HCT116 (cell line): ENCODE measurements at regions not wholly inside any gene's neighbourhood (a gene's known extent, or its start where the extent isn't known, plus 50 kb on each side); places are given as distances from the start of the nearest gene placed in this dataset.

Experiments
- ATAC-seq: fragments of 200-7000 bp; cut with Tn5 transposase; 2 replicates; pipeline ENCODE4 v1.9.1; 2020; ENCODE audit warnings: mild to moderate bottlenecking, moderate library complexity
- BruUV-seq: library from RNA; stranded (reverse); fragments of 400-500 nt; replicated peaks from 2 replicates; lab custom pipeline; 2021; lab: Mats Ljungman, UMichigan
- CTCF ChIA-PET: fragments of 300-600 bp; sonication (Branson Sonifier 250); formaldehyde crosslinking; loops from one replicate; lab custom pipeline; 2021; ENCODE audit warnings: antibody characterized with exemption; lab: Charles Lee
- POLR2A ChIA-PET: fragments of 300-600, 350-600 bp; sonication (Branson Sonifier 250); formaldehyde crosslinking; loops from one replicate; lab custom pipeline; 2021; ENCODE audit warnings: antibody characterized with exemption; lab: Charles Lee
- RAD21 ChIA-PET, 2 experiments: fragments of 300-600 bp; sonication (Branson Sonifier 250); formaldehyde crosslinking; loops; one replicate each; lab custom pipeline; 2023; ENCODE audit warnings: low total read pairs in 2 of 2; ENCODE audit not compliant: uncharacterized antibody in 2 of 2, unreplicated experiment in 2 of 2, low non-redundant PET in 1 of 2; lab: Charles Lee
- DNase-seq: peaks from one replicate; pipeline ENCODE4 v3.0.0-alpha.2; 2010; ENCODE audit warnings: low read depth, low spot score
- H2AFZ ChIP-seq: fragments of 200-600 bp; shearing (Covaris generic), sonication (generic); 2 replicates; pipeline ENCODE4 v1.6.1; 2017; ENCODE audit warnings: low read depth, mixed run types, mixed read lengths, antibody characterized with exemption, low read length; ENCODE audit not compliant: poor library complexity, severe bottlenecking
- H3K27ac ChIP-seq: 2 replicates; pipeline ENCODE4 v1.5.1; 2012; ENCODE audit warnings: low read depth, low read length
- H3K27me3 ChIP-seq: fragments of 200-600 bp; sonication (generic); 2 replicates; pipeline ENCODE4 v1.6.1; 2016; ENCODE audit warnings: mixed run types, low read length, mixed read lengths; ENCODE audit not compliant: insufficient read depth
- H3K36me3 ChIP-seq, 2 experiments: fragments of 200-500 bp in 1 of 2; fragments of 200-600 bp in 1 of 2; sonication (Bioruptor generic) in 1 of 2; sonication (generic) in 1 of 2; 2 replicates each; pipeline versions ENCODE4 v1.5.1 to v1.6.1; 2014 to 2016; ENCODE audit warnings: low read length in 2 of 2, inconsistent platforms in 1 of 2, mixed read lengths in 1 of 2, mixed run types in 1 of 2; ENCODE audit not compliant: insufficient read depth in 2 of 2, control insufficient read depth in 1 of 2
- H3K4me1 ChIP-seq, 2 experiments: fragments of 200-600 bp in 1 of 2; sonication (generic) in 1 of 2; 2 replicates each; pipeline versions ENCODE4 v1.5.1 to v1.6.1; 2012 to 2017; ENCODE audit warnings: low read length in 2 of 2, inconsistent platforms in 1 of 2, mild to moderate bottlenecking in 1 of 2, mixed read lengths in 1 of 2, mixed run types in 1 of 2, moderate library complexity in 1 of 2; ENCODE audit not compliant: insufficient read depth in 2 of 2, control insufficient read depth in 1 of 2
- H3K4me2 ChIP-seq: fragments of 200-600 bp; sonication (generic); 2 replicates; pipeline ENCODE4 v1.6.1; 2017; ENCODE audit warnings: mixed run types, low read length, mixed read lengths
- H3K4me3 ChIP-seq, 2 experiments: fragments of 200-600 bp in 1 of 2; sonication (generic) in 1 of 2; replicated peaks in 1 of 2; 2 replicates each; pipeline ENCODE4 v1.5.1; 2011 to 2016; ENCODE audit warnings: low read length in 2 of 2, control low read depth in 1 of 2, low read depth in 1 of 2, mild to moderate bottlenecking in 1 of 2, mixed read lengths in 1 of 2, mixed run types in 1 of 2
- H3K79me2 ChIP-seq: fragments of 200-600 bp; sonication (generic); 2 replicates; pipeline ENCODE4 v1.6.1; 2017; ENCODE audit warnings: mild to moderate bottlenecking, mixed run types, low read length, moderate library complexity, mixed read lengths; ENCODE audit not compliant: insufficient read depth
- H3K9ac ChIP-seq: fragments of 200-600 bp; sonication (generic); 2 replicates; pipeline ENCODE4 v1.6.1; 2016; ENCODE audit warnings: low read length, mixed read lengths
- H3K9me2 ChIP-seq: fragments of 200-600 bp; sonication (generic), shearing (Covaris generic); 2 replicates; pipeline ENCODE4 v1.6.1; 2017; ENCODE audit warnings: mixed run types, mild to moderate bottlenecking, moderate library complexity; ENCODE audit not compliant: insufficient read depth
- H3K9me3 ChIP-seq, 2 experiments: fragments of 200-500 bp in 1 of 2; fragments of 200-600 bp in 1 of 2; sonication (Bioruptor generic) in 1 of 2; sonication (generic) in 1 of 2; 2 replicates each; pipeline ENCODE4 v1.6.1; 2014 to 2017; ENCODE audit warnings: low read length in 2 of 2, mixed read lengths in 2 of 2, inconsistent platforms in 1 of 2, low read depth in 1 of 2, mild to moderate bottlenecking in 1 of 2, mixed run types in 1 of 2, moderate library complexity in 1 of 2; ENCODE audit not compliant: control insufficient read depth in 1 of 2, insufficient read depth in 1 of 2
- H4K20me1 ChIP-seq: fragments of 200-600 bp; sonication (generic), shearing (Covaris generic); 2 replicates; pipeline ENCODE4 v1.6.1; 2017; ENCODE audit warnings: mixed run types, mild to moderate bottlenecking, moderate library complexity; ENCODE audit not compliant: insufficient read depth
- CBX3 ChIP-seq: IDR thresholded peaks from 2 replicates; pipeline ENCODE4 v1.6.1; 2012; ENCODE audit warnings: low read depth
- CEBPB ChIP-seq: IDR thresholded peaks from 2 replicates; pipeline ENCODE4 v1.6.1; 2012; ENCODE audit warnings: low read depth
- ELF1 ChIP-seq: IDR thresholded peaks from 2 replicates; pipeline ENCODE4 v1.6.1; 2012; ENCODE audit warnings: low read depth, borderline replicate concordance
- EZH2phosphoT487 ChIP-seq: fragments of 200-600 bp; IDR thresholded peaks from 2 replicates; pipeline ENCODE4 v1.6.1; 2018; ENCODE audit warnings: antibody characterized with exemption, borderline replicate concordance
- FOSL1 ChIP-seq: IDR thresholded peaks from 2 replicates; pipeline ENCODE4 v1.6.1; 2012; ENCODE audit warnings: low read depth
- JUND ChIP-seq: IDR thresholded peaks from 2 replicates; pipeline ENCODE4 v1.6.1; 2012
- MAX ChIP-seq: IDR thresholded peaks from 2 replicates; pipeline ENCODE4 v1.6.1; 2012
- POLR2AphosphoS5 ChIP-seq: IDR thresholded peaks from 2 replicates; pipeline ENCODE4 v1.6.1; 2011; ENCODE audit warnings: mild to moderate bottlenecking, low read depth, low read length, moderate library complexity
- RAD21 ChIP-seq: IDR thresholded peaks from 2 replicates; pipeline ENCODE4 v1.6.1; 2012; ENCODE audit warnings: low read depth, mild to moderate bottlenecking
- REST ChIP-seq: IDR thresholded peaks from 2 replicates; pipeline ENCODE4 v1.6.1; 2012; ENCODE audit warnings: low read depth
- SIN3A ChIP-seq: IDR thresholded peaks from 2 replicates; pipeline ENCODE4 v1.6.1; 2012; ENCODE audit warnings: low read depth
- YY1 ChIP-seq: IDR thresholded peaks from 2 replicates; pipeline ENCODE4 v1.6.1; 2011; ENCODE audit warnings: low read length, low read depth, moderate library complexity, mild to moderate bottlenecking; ENCODE audit not compliant: insufficient replicate concordance; ENCODE audit errors: extremely low read depth
- ZBTB33 ChIP-seq: IDR thresholded peaks from 2 replicates; pipeline ENCODE4 v1.6.1; 2011; ENCODE audit warnings: mild to moderate bottlenecking, low read length, moderate library complexity; ENCODE audit not compliant: insufficient replicate concordance; ENCODE audit errors: extremely low read depth
- ZFX ChIP-seq: fragments of 450-650 bp; IDR thresholded peaks from 2 replicates; pipeline ENCODE4 v1.6.1; 2017
- ZNF274 ChIP-seq: fragments of 200-500 bp; sonication (Bioruptor generic); IDR thresholded peaks from 2 replicates; pipeline ENCODE4 v1.6.1; 2014; ENCODE audit warnings: mild to moderate bottlenecking, low read depth, low read length, inconsistent platforms
- intact Hi-C: fragments of 100-400 bp; cut with micrococcal nuclease; formaldehyde crosslinking; loops from 2 replicates; pipeline ENCODE4 v1.10.0; 2022

- no peak overlapping the region for H3K4me3 ChIP-seq
- POLR2A ChIA-PET, result no interaction called here
- CTCF ChIA-PET, result no interaction called here
- no peak overlapping the region for H3K4me2 ChIP-seq
- TF ChIP-seq SIN3A, result no peak
- TF ChIP-seq FOSL1, result no peak
- TF ChIP-seq CEBPB, result no peak
- no peak for TF ChIP-seq YY1
- TF ChIP-seq ELF1, result no peak
- no peak for TF ChIP-seq MAX
- no peak for TF ChIP-seq POLR2AphosphoS5
- TF ChIP-seq ZBTB33, result no peak
- no peak for TF ChIP-seq CBX3
- TF ChIP-seq REST, result no peak
- no peak for TF ChIP-seq JUND
- no peak for TF ChIP-seq ZNF274
- TF ChIP-seq RAD21, result no peak
- TF ChIP-seq ZFX, result no peak
- no peak for TF ChIP-seq EZH2phosphoT487
- no peak overlapping the region for H3K27ac ChIP-seq
- intact Hi-C loops, result no loop called here
- H3K4me1 ChIP-seq, result no peaks in the 10 kb centered on the region
- no TSS peak for BruUV-seq
- no peaks in the 10 kb centered on the region for H3K9me3 ChIP-seq
- no peaks in the 10 kb centered on the region for H3K9me2 ChIP-seq
- H3K9ac ChIP-seq, result no peak overlapping the region
- H3K79me2 ChIP-seq, result no peaks in the 10 kb centered on the region
- no peaks in the 10 kb centered on the region for H3K36me3 ChIP-seq
- no peak for ATAC-seq
- no peaks in the 10 kb centered on the region for H3K27me3 ChIP-seq
- no peak for DNase-seq
- no peak overlapping the region for H2AFZ ChIP-seq
- RAD21 ChIA-PET, result no interaction called here
- no peaks in the 10 kb centered on the region for H4K20me1 ChIP-seq
Observed at GRCh38 chr6:160804639-160805038, 102.6 kb downstream of the PLG start.
